ENCODE measurements at regions not wholly inside any gene's neighbourhood (a gene's known extent, or its start where the extent isn't known, plus 50 kb on each side); places are given as distances from the start of the nearest gene placed in this dataset.

GRCh38 chr2:67258122-67258521 lies 139.0 kb upstream of the ETAA1 start:
- DNase-seq, result no peak

GRCh38 chr2:67258831-67259230 lies 138.3 kb upstream of the ETAA1 start:
- no peak for DNase-seq

GRCh38 chr2:67259556-67260342 lies 137.4 kb upstream of the ETAA1 start:
- no peak for DNase-seq

- no peak for DNase-seq
Observed at GRCh38 chr2:67260343-67261277, 136.5 kb upstream of the ETAA1 start.

- DNase-seq, result no peak
Observed at GRCh38 chr2:67267241-67267640, 129.9 kb upstream of the ETAA1 start.

- DNase-seq, result no peak
Observed at GRCh38 chr2:67268797-67269196, 128.3 kb upstream of the ETAA1 start.

GRCh38 chr2:67272195-67272594 lies 124.9 kb upstream of the ETAA1 start:
- DNase-seq, result no peak

- no peak for DNase-seq
Observed at GRCh38 chr2:67277450-67277849, 119.7 kb upstream of the ETAA1 start.

GRCh38 chr2:67281101-67281500 lies 116.0 kb upstream of the ETAA1 start:
- DNase-seq, result no peak

- DNase-seq, result no peak
Observed at GRCh38 chr2:67283641-67284040, 113.5 kb upstream of the ETAA1 start.

GRCh38 chr2:67286981-67287759 lies 110.0 kb upstream of the ETAA1 start:
- DNase-seq, result no peak

GRCh38 chr2:67289271-67289670 lies 107.9 kb upstream of the ETAA1 start:
- DNase-seq, result no peak

- no peak for DNase-seq
Observed at GRCh38 chr2:67289921-67290371, 107.2 kb upstream of the ETAA1 start.

- no peak for DNase-seq
Observed at GRCh38 chr2:67290451-67291290, 106.5 kb upstream of the ETAA1 start.

GRCh38 chr2:67294218-67294617 lies 102.9 kb upstream of the ETAA1 start:
- DNase-seq, result no peak

- DNase-seq, result no peak
Observed at GRCh38 chr2:67295406-67295805, 101.7 kb upstream of the ETAA1 start.

- DNase-seq, result no peak
Observed at GRCh38 chr2:67295851-67296250, 101.3 kb upstream of the ETAA1 start.

- DNase-seq, result no peak
Observed at GRCh38 chr2:67304300-67304890, 92.7 kb upstream of the ETAA1 start.

- no peak for DNase-seq
Observed at GRCh38 chr2:67309281-67309680, 87.9 kb upstream of the ETAA1 start.

- no peak for DNase-seq
Observed at GRCh38 chr2:67311536-67311935, 85.6 kb upstream of the ETAA1 start.

GRCh38 chr2:67312871-67313270 lies 84.3 kb upstream of the ETAA1 start:
- no peak for DNase-seq

- no peak for DNase-seq
Observed at GRCh38 chr2:67313536-67313935, 83.6 kb upstream of the ETAA1 start.

Measured in AML-193 (cell line).